PC-9 (cell line): ENCODE measurements at regions not wholly inside any gene's neighbourhood (a gene's known extent, or its start where the extent isn't known, plus 50 kb on each side); places are given as distances from the start of the nearest gene placed in this dataset.

Source experiments
- BruUV-seq: library from RNA; stranded (reverse); fragments of 400-500 nt; replicated peaks from 2 replicates; lab custom pipeline; 2021; lab: Mats Ljungman, UMichigan
- CTCF ChIA-PET: fragments of 300-600 bp; sonication (Branson Sonifier 250); formaldehyde crosslinking; loops from one replicate; lab custom pipeline; 2022; ENCODE audit warnings: antibody characterized with exemption; lab: Charles Lee
- POLR2A ChIA-PET: fragments of 300-600 bp; sonication (Branson Sonifier 250); formaldehyde crosslinking; loops from one replicate; lab custom pipeline; 2022; ENCODE audit warnings: antibody characterized with exemption; ENCODE audit not compliant: unreplicated experiment; lab: Charles Lee
- DNase-seq, 2 experiments: peaks; one replicate each; pipeline versions ENCODE4 v3.0.0 to v3.0.0-alpha.2; 2015 to 2022; ENCODE audit warnings: mixed read lengths in 1 of 2
- H2AFZ ChIP-seq: fragments of 200-600 bp; sonication (generic); 2 replicates; pipeline ENCODE4 v1.8.1; 2017; ENCODE audit warnings: antibody characterized with exemption
- H3F3A ChIP-seq: fragments of 200-600 bp; sonication (generic); 2 replicates; pipeline ENCODE4 v1.8.1; 2017; ENCODE audit warnings: antibody characterized with exemption, mild to moderate bottlenecking, low read depth; ENCODE audit not compliant: insufficient read depth
- H3K27ac ChIP-seq: fragments of 200-600 bp; sonication (generic); 2 replicates; pipeline ENCODE4 v1.6.1; 2016; ENCODE audit warnings: mixed run types
- H3K27me3 ChIP-seq: fragments of 200-600 bp; sonication (generic); 2 replicates; pipeline ENCODE4 v1.6.1; 2016; ENCODE audit warnings: low read depth, mixed run types; ENCODE audit not compliant: insufficient read depth
- H3K36me3 ChIP-seq: fragments of 200-600 bp; sonication (generic); 2 replicates; pipeline ENCODE4 v1.6.1; 2016; ENCODE audit warnings: low read depth, mixed run types
- H3K4me1 ChIP-seq: fragments of 200-600 bp; sonication (generic); replicated peaks from 2 replicates; pipeline ENCODE4 v1.6.1; 2016; ENCODE audit warnings: mixed run types; ENCODE audit not compliant: insufficient read depth
- H3K4me2 ChIP-seq: fragments of 200-600 bp; sonication (generic); 2 replicates; pipeline ENCODE4 v1.6.1; 2017; ENCODE audit warnings: mixed run types
- H3K4me3 ChIP-seq: fragments of 200-600 bp; sonication (generic); 2 replicates; pipeline ENCODE4 v1.6.1; 2016; ENCODE audit warnings: mixed run types
- H3K79me2 ChIP-seq: fragments of 200-600 bp; sonication (generic); 2 replicates; pipeline ENCODE4 v1.6.1; 2017; ENCODE audit warnings: low read depth, mixed run types
- H3K9me2 ChIP-seq: fragments of 200-600 bp; sonication (generic); 2 replicates; pipeline ENCODE4 v1.8.1; 2017; ENCODE audit warnings: mild to moderate bottlenecking; ENCODE audit not compliant: insufficient read depth
- H3K9me3 ChIP-seq: fragments of 200-600 bp; sonication (generic); 2 replicates; pipeline ENCODE4 v1.8.1; 2016; ENCODE audit warnings: low read depth; ENCODE audit not compliant: insufficient read depth
- H4K20me1 ChIP-seq: fragments of 200-600 bp; sonication (generic); 2 replicates; pipeline ENCODE4 v1.8.1; 2017; ENCODE audit not compliant: insufficient read depth
- EZH2 ChIP-seq: fragments of 200-600 bp; sonication (generic); IDR thresholded peaks from 2 replicates; pipeline ENCODE4 v1.8.0; 2017; ENCODE audit warnings: antibody characterized with exemption, low read depth
- intact Hi-C: fragments of 100-400 bp; cut with micrococcal nuclease; formaldehyde crosslinking; loops from one replicate; pipeline ENCODE4 v1.10.0; 2022; ENCODE audit not compliant: unreplicated experiment
- TF ChIP-seq, protein P1 (sequence below): fragments of 200-600 bp; sonication (generic); conservative IDR thresholded peaks from 2 replicates; pipeline ENCODE4 v1.6.1; 2017; ENCODE audit warnings: mixed run types, antibody characterized with exemption, mild to moderate bottlenecking, moderate library complexity

DNA sequence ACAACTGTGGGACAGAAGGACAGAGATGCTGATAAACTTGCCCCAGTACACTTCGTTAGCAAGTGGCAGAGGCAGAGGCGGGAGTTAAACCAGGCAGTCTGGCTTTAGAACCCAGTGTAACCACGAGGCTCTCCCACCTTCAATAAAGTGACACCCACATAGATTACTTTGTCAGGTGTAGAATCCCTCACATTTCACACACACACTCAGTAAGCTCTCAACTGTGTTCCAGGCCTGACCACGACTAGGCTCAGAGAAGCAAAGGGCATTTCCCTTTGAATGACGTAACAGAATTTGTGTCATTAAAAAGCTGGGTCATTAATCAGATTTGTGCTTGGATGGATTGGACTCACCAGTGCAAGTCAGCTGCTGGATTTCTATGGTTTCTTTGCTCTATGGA is 118.3 kb upstream of the RCN1 start:
- Histone ChIP-seq H2AFZ (no peak overlapping the region), H3K9me2 (no peaks in the 10 kb centered on the region), H3K27me3 (no peaks in the 10 kb centered on the region), H3K79me2 (no peaks in the 10 kb centered on the region), H3K4me3 (no peak overlapping the region), H3K4me2 (no peak overlapping the region), H3K27ac (no peak overlapping the region), H4K20me1 (no peaks in the 10 kb centered on the region), H3K9me3 (0 out of 2 replicates have a peak, but pooled peaks cover 4% of the 10 kb centered on the region), H3K4me1 (peaks cover 15% of the 10 kb centered on the region), H3F3A (no peaks in the 10 kb centered on the region), H3K36me3 (no peaks in the 10 kb centered on the region)
- ChIA-PET POLR2A (no interaction called here), CTCF (no interaction called here)
- no peak for DNase-seq
- TF ChIP-seq EZH2, result no peak
- TF ChIP-seq, protein P1, sequence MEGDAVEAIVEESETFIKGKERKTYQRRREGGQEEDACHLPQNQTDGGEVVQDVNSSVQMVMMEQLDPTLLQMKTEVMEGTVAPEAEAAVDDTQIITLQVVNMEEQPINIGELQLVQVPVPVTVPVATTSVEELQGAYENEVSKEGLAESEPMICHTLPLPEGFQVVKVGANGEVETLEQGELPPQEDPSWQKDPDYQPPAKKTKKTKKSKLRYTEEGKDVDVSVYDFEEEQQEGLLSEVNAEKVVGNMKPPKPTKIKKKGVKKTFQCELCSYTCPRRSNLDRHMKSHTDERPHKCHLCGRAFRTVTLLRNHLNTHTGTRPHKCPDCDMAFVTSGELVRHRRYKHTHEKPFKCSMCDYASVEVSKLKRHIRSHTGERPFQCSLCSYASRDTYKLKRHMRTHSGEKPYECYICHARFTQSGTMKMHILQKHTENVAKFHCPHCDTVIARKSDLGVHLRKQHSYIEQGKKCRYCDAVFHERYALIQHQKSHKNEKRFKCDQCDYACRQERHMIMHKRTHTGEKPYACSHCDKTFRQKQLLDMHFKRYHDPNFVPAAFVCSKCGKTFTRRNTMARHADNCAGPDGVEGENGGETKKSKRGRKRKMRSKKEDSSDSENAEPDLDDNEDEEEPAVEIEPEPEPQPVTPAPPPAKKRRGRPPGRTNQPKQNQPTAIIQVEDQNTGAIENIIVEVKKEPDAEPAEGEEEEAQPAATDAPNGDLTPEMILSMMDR, result no peak
- no TSS peak for BruUV-seq
- intact Hi-C loops, result no loop called here

DNA sequence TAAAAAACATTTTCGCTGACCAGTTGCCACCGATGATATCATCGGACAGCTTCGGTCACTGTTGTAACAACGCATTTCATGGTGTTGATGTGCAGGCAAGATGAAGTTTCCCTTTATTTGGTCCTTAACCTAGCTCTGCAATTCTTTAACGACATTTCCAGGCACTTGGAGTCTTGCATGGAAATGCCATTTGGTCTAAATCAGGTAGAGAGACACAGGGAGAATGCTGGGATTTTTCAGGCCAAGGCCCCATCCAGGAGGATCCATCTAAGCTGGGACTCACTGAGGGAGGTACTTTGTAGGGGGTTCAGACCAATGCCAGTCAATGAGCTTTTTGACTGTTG is 121.5 kb upstream of the RCN1 start:
- Histone ChIP-seq H3K36me3 (no peaks in the 10 kb centered on the region), H2AFZ (no peak overlapping the region), H3K4me1 (peaks cover 3% of the 10 kb centered on the region), H3K79me2 (no peaks in the 10 kb centered on the region), H3K4me2 (no peak overlapping the region), H3K9me2 (no peaks in the 10 kb centered on the region), H3K4me3 (no peak overlapping the region), H3F3A (no peaks in the 10 kb centered on the region), H3K9me3 (0 out of 2 replicates have a peak, but pooled peaks cover 4% of the 10 kb centered on the region), H3K27ac (no peak overlapping the region), H4K20me1 (no peaks in the 10 kb centered on the region), H3K27me3 (no peaks in the 10 kb centered on the region)
- BruUV-seq, result no TSS peak
- POLR2A ChIA-PET, result no interaction called here
- intact Hi-C loops, result no loop called here
- CTCF ChIA-PET, result no interaction called here
- TF ChIP-seq, protein P1, result no peak
- no peak for TF ChIP-seq EZH2
- no peak for DNase-seq

DNA sequence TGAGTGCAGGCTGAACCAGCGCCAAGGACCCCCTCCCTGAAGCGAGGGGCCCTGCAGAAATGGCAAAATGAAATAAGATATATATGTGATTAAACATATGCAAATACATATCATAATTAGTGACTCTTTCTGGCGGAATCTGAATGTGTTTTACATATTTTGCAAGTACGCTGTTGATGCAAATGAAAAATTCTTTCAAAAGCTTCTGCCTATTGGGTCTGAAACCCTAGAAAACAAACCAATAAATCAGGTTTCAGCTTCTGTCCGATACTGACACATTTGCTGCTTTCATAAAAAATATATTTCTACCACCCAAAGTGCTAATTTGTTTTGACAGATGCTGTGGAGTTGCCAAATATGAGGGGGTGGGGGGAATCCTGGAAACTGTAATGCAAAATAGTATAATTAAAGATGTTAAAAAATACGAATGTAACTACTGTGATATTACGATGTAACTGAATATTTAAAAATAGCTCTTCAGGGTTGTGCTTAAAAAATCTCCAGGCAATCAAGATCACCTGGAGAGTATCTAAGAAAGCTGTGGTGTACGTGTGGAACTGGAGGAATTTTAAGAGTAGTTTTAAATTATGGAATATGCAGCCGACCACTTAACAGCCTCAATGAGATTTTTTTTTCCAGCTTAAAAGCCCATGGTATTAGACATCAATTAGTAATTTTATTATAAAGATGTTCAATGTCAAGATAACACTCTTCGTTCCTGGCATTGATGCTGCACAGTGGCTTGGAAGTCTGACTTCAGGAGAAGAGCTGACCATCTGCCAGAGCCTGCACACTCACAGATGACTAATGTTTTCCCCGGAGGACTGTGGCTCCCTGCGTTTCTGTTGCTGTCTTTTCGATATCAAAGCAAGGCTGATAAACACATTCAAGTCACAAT is 122.2 kb upstream of the RCN1 start:
- no peak for DNase-seq
- no peaks in the 10 kb centered on the region for H3K79me2 ChIP-seq
- no TSS peak for BruUV-seq
- intact Hi-C loops, result no loop called here
- POLR2A ChIA-PET, result no interaction called here
- H3K9me2 ChIP-seq, result no peaks in the 10 kb centered on the region
- no peaks in the 10 kb centered on the region for H3K4me1 ChIP-seq
- no peak overlapping the region for H3K4me3 ChIP-seq
- no peak overlapping the region for H3K4me2 ChIP-seq
- no peaks in the 10 kb centered on the region for H3K27me3 ChIP-seq
- 0 out of 2 replicates have a peak, but pooled peaks cover 3% of the 10 kb centered on the region for H3K9me3 ChIP-seq
- H4K20me1 ChIP-seq, result no peaks in the 10 kb centered on the region
- no peaks in the 10 kb centered on the region for H3K36me3 ChIP-seq
- H3K27ac ChIP-seq, result no peak overlapping the region
- CTCF ChIA-PET, result no interaction called here
- TF ChIP-seq, protein P1, result no peak
- TF ChIP-seq EZH2, result no peak
- no peaks in the 10 kb centered on the region for H3F3A ChIP-seq
- no peak overlapping the region for H2AFZ ChIP-seq
